PC-3 (cell line): ENCODE measurements at regions not wholly inside any gene's neighbourhood (a gene's known extent, or its start where the extent isn't known, plus 50 kb on each side); places are given as distances from the start of the nearest gene placed in this dataset.

Source experiments
- ATAC-seq: fragments of 200-7000 bp; cut with Tn5 transposase; 2 replicates; pipeline ENCODE4 v1.9.1; 2020; ENCODE audit warnings: mild to moderate bottlenecking, moderate library complexity
- BruUV-seq: library from RNA; stranded (reverse); fragments of 400-500 nt; replicated peaks from 2 replicates; lab custom pipeline; 2021; lab: Mats Ljungman, UMichigan
- CTCF ChIA-PET: fragments of 300-600 bp; sonication (Branson Sonifier 250); formaldehyde crosslinking; loops from one replicate; lab custom pipeline; 2022; ENCODE audit warnings: antibody characterized with exemption; lab: Charles Lee
- POLR2A ChIA-PET: fragments of 300-600 bp; sonication (Branson Sonifier 250); formaldehyde crosslinking; loops from one replicate; lab custom pipeline; 2022; ENCODE audit warnings: antibody characterized with exemption; ENCODE audit not compliant: unreplicated experiment; lab: Charles Lee
- DNase-seq: peaks from one replicate; pipeline ENCODE4 v3.0.0-alpha.2; 2015
- H2AFZ ChIP-seq: fragments of 300-600 bp; sonication (generic); 2 replicates; pipeline ENCODE4 v1.6.0; 2016; ENCODE audit warnings: antibody characterized with exemption, low read length
- H3F3A ChIP-seq: fragments of 300-600 bp; sonication (generic); one replicate; pipeline ENCODE4 v1.6.0; 2017; ENCODE audit warnings: antibody characterized with exemption, low read length, control low read depth, mild to moderate bottlenecking; ENCODE audit not compliant: unreplicated experiment
- H3K27ac ChIP-seq: fragments of 300-600 bp; sonication (generic); 2 replicates; pipeline ENCODE4 v1.5.1; 2016; ENCODE audit warnings: mild to moderate bottlenecking, low read length
- H3K27me3 ChIP-seq: fragments of 300-600 bp; sonication (generic); 2 replicates; pipeline ENCODE4 v1.6.1; 2016; ENCODE audit warnings: low read length, mixed read lengths
- H3K36me3 ChIP-seq: fragments of 300-600 bp; sonication (generic); 2 replicates; pipeline ENCODE4 v1.6.1; 2016; ENCODE audit warnings: low read depth, mixed run types, low read length, mixed read lengths
- H3K4me1 ChIP-seq: fragments of 300-600 bp; sonication (generic); 2 replicates; pipeline ENCODE4 v1.5.1; 2016; ENCODE audit warnings: low read length; ENCODE audit not compliant: insufficient read depth
- H3K4me2 ChIP-seq: fragments of 300-600 bp; sonication (generic); 2 replicates; pipeline ENCODE4 v1.6.0; 2016; ENCODE audit warnings: low read length
- H3K4me3 ChIP-seq: fragments of 300-600 bp; sonication (generic); 2 replicates; pipeline ENCODE4 v1.5.1; 2016; ENCODE audit warnings: mild to moderate bottlenecking, low read length, mixed read lengths
- H3K79me2 ChIP-seq: fragments of 300-600 bp; sonication (generic); 2 replicates; pipeline ENCODE4 v1.6.1; 2017; ENCODE audit warnings: low read length, mixed read lengths
- H3K9ac ChIP-seq: fragments of 300-600 bp; sonication (generic); 2 replicates; pipeline ENCODE4 v1.6.0; 2016; ENCODE audit warnings: mild to moderate bottlenecking, low read length
- H3K9me2 ChIP-seq: fragments of 300-600 bp; sonication (generic); replicated peaks from 2 replicates; pipeline ENCODE4 v1.6.1; 2016; ENCODE audit warnings: mixed run types, low read length, mixed read lengths
- H3K9me3 ChIP-seq: fragments of 300-600 bp; sonication (generic); 2 replicates; pipeline ENCODE4 v1.6.1; 2016; ENCODE audit warnings: low read length, mixed read lengths
- H4K20me1 ChIP-seq: fragments of 300-600 bp; sonication (generic); 2 replicates; pipeline ENCODE4 v1.6.1; 2016; ENCODE audit warnings: low read length, mixed read lengths
- CTCF ChIP-seq: fragments of 300-600 bp; sonication (generic); conservative IDR thresholded peaks from 2 replicates; pipeline ENCODE4 v1.5.1; 2017; ENCODE audit warnings: antibody characterized with exemption, low read depth, mild to moderate bottlenecking, low read length
- EZH2 ChIP-seq: fragments of 300-600 bp; sonication (generic); IDR thresholded peaks from one replicate; pipeline ENCODE4 v1.6.1; 2017; ENCODE audit warnings: antibody characterized with exemption, mild to moderate bottlenecking, low read length; ENCODE audit not compliant: unreplicated experiment
- EZH2phosphoT487 ChIP-seq: fragments of 300-600 bp; sonication (generic); IDR thresholded peaks from 2 replicates; pipeline ENCODE4 v1.6.1; 2018; ENCODE audit warnings: mild to moderate bottlenecking, antibody characterized with exemption, low read length, borderline replicate concordance
- intact Hi-C: fragments of 100-400 bp; cut with micrococcal nuclease; formaldehyde crosslinking; loops from 2 replicates; pipeline ENCODE4 v1.9.0; 2023

DNA sequence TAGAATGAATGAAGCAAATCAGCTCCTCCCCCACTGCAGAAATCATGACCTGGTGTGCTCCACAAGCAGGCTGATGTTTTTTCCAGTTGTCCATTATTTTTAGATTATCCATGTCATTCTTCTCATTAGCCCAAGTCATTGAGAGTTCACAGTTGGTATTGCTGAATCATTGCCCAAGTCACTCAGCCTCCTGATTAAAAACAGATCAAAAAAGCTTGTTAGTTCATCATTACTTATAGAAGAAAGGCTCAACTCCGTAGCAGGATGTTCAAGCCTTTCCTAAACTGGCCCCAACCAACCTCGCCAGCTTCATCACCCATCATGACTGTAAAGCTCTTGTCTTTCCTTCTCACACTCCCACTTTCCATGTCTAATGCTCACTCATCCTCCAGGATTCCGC, 161.3 kb upstream of the CTTNBP2NL start:
- H3K36me3 ChIP-seq, result no peaks in the 10 kb centered on the region
- H3K4me2 ChIP-seq, result no peak overlapping the region
- H3K9me2 ChIP-seq, result no peaks in the 10 kb centered on the region
- H3K27ac ChIP-seq, result no peak overlapping the region
- TF ChIP-seq EZH2 (no peak), EZH2phosphoT487 (no peak), CTCF (no peak)
- ATAC-seq (no peak), DNase-seq (no peak)
- H3K27me3 ChIP-seq, result peaks cover 46% of the 10 kb centered on the region
- H3K4me1 ChIP-seq, result no peaks in the 10 kb centered on the region
- POLR2A ChIA-PET, result no interaction called here
- H3F3A ChIP-seq, result no peaks in the 10 kb centered on the region
- no peaks in the 10 kb centered on the region for H4K20me1 ChIP-seq
- intact Hi-C loops, result no loop called here
- H2AFZ ChIP-seq, result no peak overlapping the region
- CTCF ChIA-PET, result no interaction called here
- H3K4me3 ChIP-seq, result no peak overlapping the region
- no TSS peak for BruUV-seq
- no peaks in the 10 kb centered on the region for H3K9me3 ChIP-seq
- H3K79me2 ChIP-seq, result no peaks in the 10 kb centered on the region
- H3K9ac ChIP-seq, result no peak overlapping the region

DNA sequence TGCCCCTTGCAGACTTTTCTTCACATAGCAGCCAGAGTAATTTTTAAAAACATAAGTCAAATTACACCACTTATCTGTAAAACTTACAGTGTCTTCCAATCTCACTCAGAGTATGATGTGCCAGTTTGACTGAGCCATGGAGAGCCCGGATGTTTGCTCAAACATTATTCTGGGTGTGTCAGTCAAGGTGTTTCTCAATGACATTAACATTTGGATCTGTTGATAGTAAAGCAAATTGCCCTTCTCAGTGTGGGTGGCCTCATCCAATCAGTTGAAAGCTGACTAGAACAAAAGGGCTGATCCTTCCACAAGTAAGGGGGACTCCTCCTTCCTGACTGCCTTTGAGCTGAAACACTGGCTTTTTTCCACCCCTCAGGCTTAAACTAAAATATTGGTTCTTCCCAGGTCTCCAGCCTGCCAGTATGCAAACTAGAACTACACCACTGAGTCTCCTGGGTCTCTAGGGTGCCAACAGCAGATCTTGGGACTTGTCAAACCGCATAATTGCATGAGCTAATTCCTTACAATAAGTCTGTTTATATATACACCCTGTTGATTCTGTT, 157.9 kb upstream of the CTTNBP2NL start:
- no peak overlapping the region for H2AFZ ChIP-seq
- DNase-seq, result no peak
- no peak for TF ChIP-seq CTCF
- TF ChIP-seq EZH2phosphoT487, result no peak
- TF ChIP-seq EZH2, result no peak

GRCh38 chr1:112239683-112240330, 156.2 kb upstream of the CTTNBP2NL start:
- intact Hi-C loops, result no loop called here
- no peak for ATAC-seq
- H2AFZ ChIP-seq, result no peak overlapping the region
- H3K27ac ChIP-seq, result no peak overlapping the region
- no peak overlapping the region for H3K4me2 ChIP-seq
- H3K9ac ChIP-seq, result no peak overlapping the region
- ChIA-PET POLR2A (no interaction called here), CTCF (no interaction called here)
- H3K9me2 ChIP-seq, result no peaks in the 10 kb centered on the region
- H3K27me3 ChIP-seq, result peaks cover 24% of the 10 kb centered on the region
- H4K20me1 ChIP-seq, result no peaks in the 10 kb centered on the region
- H3K9me3 ChIP-seq, result no peaks in the 10 kb centered on the region
- no peaks in the 10 kb centered on the region for H3K79me2 ChIP-seq
- no peak for DNase-seq
- no peaks in the 10 kb centered on the region for H3K36me3 ChIP-seq
- no TSS peak for BruUV-seq
- no peak overlapping the region for H3K4me3 ChIP-seq
- H3F3A ChIP-seq, result no peaks in the 10 kb centered on the region
- no peaks in the 10 kb centered on the region for H3K4me1 ChIP-seq
- TF ChIP-seq CTCF, result no peak
- no peak for TF ChIP-seq EZH2phosphoT487
- no peak for TF ChIP-seq EZH2

More for the DNA sequence above, 157.9 kb upstream of the CTTNBP2NL start:
- H3K9me3 ChIP-seq, result no peaks in the 10 kb centered on the region
- no peak overlapping the region for H3K4me3 ChIP-seq
- H3K36me3 ChIP-seq, result no peaks in the 10 kb centered on the region
- no peaks in the 10 kb centered on the region for H3F3A ChIP-seq
- H3K27ac ChIP-seq, result no peak overlapping the region
- no peak for ATAC-seq
- no peak overlapping the region for H3K9ac ChIP-seq
- H3K27me3 ChIP-seq, result peaks cover 30% of the 10 kb centered on the region; the same call in 1 of the 2 replicates
- intact Hi-C loops, result no loop called here
- BruUV-seq, result no TSS peak
- ChIA-PET POLR2A (interaction anchor here (0.5 kb wide), 1 partner anchor 19 kb away, joined by 3 read pairs; no protein-coding TSS in a partner anchor), CTCF (no interaction called here)
- no peaks in the 10 kb centered on the region for H3K9me2 ChIP-seq
- H3K79me2 ChIP-seq, result no peaks in the 10 kb centered on the region
- no peaks in the 10 kb centered on the region for H4K20me1 ChIP-seq
- no peak overlapping the region for H3K4me2 ChIP-seq
- no peaks in the 10 kb centered on the region for H3K4me1 ChIP-seq
